GM19372 (cell line): ENCODE measurements at regions not wholly inside any gene's neighbourhood (a gene's known extent, or its start where the extent isn't known, plus 50 kb on each side); places are given as distances from the start of the nearest gene placed in this dataset.
"Not testable (repeated sequence)": the region's sequence is repeated elsewhere in the genome, so short reads cannot be mapped to it uniquely, and the experiment has no call there.

ENCODE experiments used
- ATAC-seq: cut with Tn5 transposase; IDR thresholded peaks from one replicate; pipeline ENCODE4 v1.9.1; 2021; ENCODE audit warnings: mild to moderate bottlenecking, low read depth, moderate library complexity; ENCODE audit not compliant: unreplicated experiment

- no peak for ATAC-seq
These were observed 82.0 kb upstream of the RUNX3 start for GRCh38 chr1:25011943-25012638.

GRCh38 chr1:25011275-25011674, 81.2 kb upstream of the RUNX3 start:
- no peak for ATAC-seq

GRCh38 chr1:25009671-25010262, 79.7 kb upstream of the RUNX3 start:
- ATAC-seq = no peak

GRCh38 chr1:25008192-25008485, 78.1 kb upstream of the RUNX3 start:
- no peak for ATAC-seq

- ATAC-seq = not testable (repeated sequence)
These were observed 77.5 kb upstream of the RUNX3 start for GRCh38 chr1:25007390-25008191.

- ATAC-seq = no peak
These were observed 76.7 kb upstream of the RUNX3 start for GRCh38 chr1:25006770-25007169.

- ATAC-seq = no peak
These were observed 74.3 kb upstream of the RUNX3 start for GRCh38 chr1:25004355-25004754.

GRCh38 chr1:25003457-25004190, 73.5 kb upstream of the RUNX3 start:
- ATAC-seq = no peak

- ATAC-seq = no peak
These were observed 72.9 kb upstream of the RUNX3 start for GRCh38 chr1:25003000-25003399.

- ATAC-seq = no peak
These were observed 71.2 kb upstream of the RUNX3 start for GRCh38 chr1:25001125-25001915.

- ATAC-seq = no peak
These were observed 69.8 kb upstream of the RUNX3 start for GRCh38 chr1:24999906-25000305.

- no peak for ATAC-seq
These were observed 69.3 kb upstream of the RUNX3 start for GRCh38 chr1:24999426-24999825.

- no peak for ATAC-seq
These were observed 68.6 kb upstream of the RUNX3 start for GRCh38 chr1:24998563-24999245.

GRCh38 chr1:24996983-24997893, 67.2 kb upstream of the RUNX3 start:
- ATAC-seq = no peak

- no peak for ATAC-seq
These were observed 66.4 kb upstream of the RUNX3 start for GRCh38 chr1:24996456-24996855.

- no peak for ATAC-seq
These were observed 65.6 kb upstream of the RUNX3 start for GRCh38 chr1:24995661-24996060.

GRCh38 chr1:24995140-24995539, 65.1 kb upstream of the RUNX3 start:
- no peak for ATAC-seq

GRCh38 chr1:24993871-24994580, 64.0 kb upstream of the RUNX3 start:
- no peak for ATAC-seq
